HEK293 (cell line): ENCODE measurements at regions not wholly inside any gene's neighbourhood (a gene's known extent, or its start where the extent isn't known, plus 50 kb on each side); places are given as distances from the start of the nearest gene placed in this dataset.

Experiments used
- KLF10 ChIP-seq: fragments of 450-650 bp; IDR thresholded peaks from 2 replicates; pipeline ENCODE4 v1.5.1; 2018; ENCODE audit warnings: missing biosample characterization, mild to moderate bottlenecking, missing genetic modification characterization
- MZF1 ChIP-seq: fragments of 450-650 bp; formaldehyde crosslinking; IDR thresholded peaks from 2 replicates; pipeline ENCODE4 v1.5.1; 2017; ENCODE audit warnings: missing biosample characterization, missing genetic modification characterization, borderline replicate concordance
- ZNF274 ChIP-seq, 2 experiments: fragments of 200-500 bp in 1 of 2; fragments of 450-650 bp in 1 of 2; sonication (Bioruptor generic) in 1 of 2; formaldehyde crosslinking in 1 of 2; IDR thresholded peaks; 2 replicates each; pipeline versions ENCODE4 v1.5.1 to v1.6.1; 2014 to 2016; ENCODE audit warnings: borderline replicate concordance in 1 of 2, inconsistent platforms in 1 of 2, low read length in 1 of 2, missing biosample characterization in 1 of 2, missing genetic modification characterization in 1 of 2
- TF ChIP-seq, protein P1 (sequence below): fragments of 450-650 bp; formaldehyde crosslinking; IDR thresholded peaks from 2 replicates; pipeline ENCODE4 v1.5.1; 2016; ENCODE audit warnings: missing biosample characterization, missing genetic modification characterization

DNA sequence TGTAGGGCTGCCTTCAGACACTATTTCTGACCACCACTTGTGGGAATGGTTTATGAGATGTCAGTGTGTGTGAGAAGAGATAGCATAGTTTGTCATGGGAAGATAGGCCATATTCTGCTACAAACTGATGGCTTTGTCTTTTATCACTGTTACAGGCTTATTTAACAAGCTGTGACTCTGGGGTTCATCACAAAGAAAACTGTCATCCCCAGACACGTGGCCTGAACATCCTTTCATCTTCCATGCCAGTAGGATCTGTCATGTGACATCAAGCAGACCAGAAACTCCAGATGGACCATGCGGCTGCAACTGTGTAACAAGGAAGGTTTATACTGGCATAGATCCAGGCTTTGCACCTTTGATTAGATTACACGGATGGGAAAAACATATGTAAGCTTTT lies 128.6 kb upstream of the KCNH7 start:
- TF ChIP-seq, protein P1, sequence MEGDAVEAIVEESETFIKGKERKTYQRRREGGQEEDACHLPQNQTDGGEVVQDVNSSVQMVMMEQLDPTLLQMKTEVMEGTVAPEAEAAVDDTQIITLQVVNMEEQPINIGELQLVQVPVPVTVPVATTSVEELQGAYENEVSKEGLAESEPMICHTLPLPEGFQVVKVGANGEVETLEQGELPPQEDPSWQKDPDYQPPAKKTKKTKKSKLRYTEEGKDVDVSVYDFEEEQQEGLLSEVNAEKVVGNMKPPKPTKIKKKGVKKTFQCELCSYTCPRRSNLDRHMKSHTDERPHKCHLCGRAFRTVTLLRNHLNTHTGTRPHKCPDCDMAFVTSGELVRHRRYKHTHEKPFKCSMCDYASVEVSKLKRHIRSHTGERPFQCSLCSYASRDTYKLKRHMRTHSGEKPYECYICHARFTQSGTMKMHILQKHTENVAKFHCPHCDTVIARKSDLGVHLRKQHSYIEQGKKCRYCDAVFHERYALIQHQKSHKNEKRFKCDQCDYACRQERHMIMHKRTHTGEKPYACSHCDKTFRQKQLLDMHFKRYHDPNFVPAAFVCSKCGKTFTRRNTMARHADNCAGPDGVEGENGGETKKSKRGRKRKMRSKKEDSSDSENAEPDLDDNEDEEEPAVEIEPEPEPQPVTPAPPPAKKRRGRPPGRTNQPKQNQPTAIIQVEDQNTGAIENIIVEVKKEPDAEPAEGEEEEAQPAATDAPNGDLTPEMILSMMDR (tag by site-specific recombination), result no peak
- TF ChIP-seq ZNF274 (IDR thresholded peaks at IDR 0.05; ENCODE audit: low read length), result no peak
- no peak for TF ChIP-seq ZNF274 (tag by site-specific recombination; IDR thresholded peaks at IDR 0.05; ENCODE audit: borderline replicate concordance)
- no peak for TF ChIP-seq KLF10 (tag by site-specific recombination)
- no peak for TF ChIP-seq MZF1
